ENCODE measurements at regions not wholly inside any gene's neighbourhood (a gene's known extent, or its start where the extent isn't known, plus 50 kb on each side); places are given as distances from the start of the nearest gene placed in this dataset.

DNA sequence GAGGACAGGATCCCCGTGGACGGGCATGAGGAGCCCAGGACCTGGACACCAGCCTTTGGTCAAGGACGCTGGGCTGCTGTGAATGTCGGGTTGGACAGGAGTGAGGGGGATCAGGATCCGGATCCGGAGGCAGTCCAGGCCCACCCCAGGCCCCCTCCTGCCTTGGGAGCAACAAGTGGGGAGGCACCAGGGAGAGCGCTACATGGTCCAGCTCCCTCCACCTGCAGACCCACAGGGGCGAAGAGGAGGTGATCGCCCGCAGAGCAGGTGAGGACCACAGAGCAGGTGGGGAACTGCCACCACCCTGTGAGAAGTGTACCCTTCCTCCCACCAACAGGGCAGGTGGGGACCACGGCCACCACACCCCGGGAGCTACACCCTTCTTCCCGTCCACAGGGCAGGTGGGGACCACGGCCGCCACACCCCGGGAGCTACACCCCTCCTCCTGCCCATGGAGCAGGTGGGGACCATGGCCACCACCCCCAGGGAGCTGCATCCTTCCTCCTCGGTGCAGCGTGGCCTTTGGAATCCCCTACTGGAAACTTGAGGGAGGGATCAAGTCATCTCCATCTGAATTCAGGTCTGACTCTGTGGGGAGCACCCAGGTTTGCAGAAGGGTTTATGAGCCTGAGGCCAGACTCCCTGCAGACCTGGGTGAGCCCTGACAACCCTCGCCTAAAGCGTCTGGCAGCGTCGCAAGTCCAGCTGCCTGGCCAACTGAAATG, 141.0 kb downstream of the BRD1 start:
- DNase-seq (ENCODE audit: low spot score) (no peak), ATAC-seq (no peak)
- Histone ChIP-seq H3K9me2 (ENCODE audit: insufficient read depth) (no peaks in the 10 kb centered on the region), H3K36me3 (ENCODE audit: insufficient read depth) (0 out of 2 replicates have a peak, but pooled peaks cover 4% of the 10 kb centered on the region), H3K27ac (ENCODE audit: low read depth) (no peak overlapping the region), H3K27me3 (ENCODE audit: insufficient read depth) (no peaks in the 10 kb centered on the region), H2AFZ (no peak overlapping the region), H4K20me1 (replicated peaks; ENCODE audit: insufficient read depth) (no peaks in the 10 kb centered on the region), H3K4me1 (ENCODE audit: insufficient read depth) (no peaks in the 10 kb centered on the region), H3K4me3 (no peak overlapping the region), H3K79me2 (replicated peaks; ENCODE audit: insufficient read depth) (no peaks in the 10 kb centered on the region), H3K4me2 (no peak overlapping the region), H3F3A (replicated peaks; ENCODE audit: low read depth) (no peaks in the 10 kb centered on the region)
- TF ChIP-seq STAT1 (IDR thresholded peaks at IDR 0.05; ENCODE audit: unreplicated experiment) (no peak), REST (IDR thresholded peaks at IDR 0.05; ENCODE audit: unreplicated experiment) (no peak), ZNF331 (CRISPR knock-in tag; IDR thresholded peaks at IDR 0.05; ENCODE audit: low read depth) (no peak), JUNB (IDR thresholded peaks at IDR 0.05; ENCODE audit: unreplicated experiment) (no peak), EZH2 (IDR thresholded peaks at IDR 0.05; ENCODE audit: low read depth, unreplicated experiment) (no peak), POLR2AphosphoS5 (IDR thresholded peaks at IDR 0.05; ENCODE audit: low read depth) (no peak), NANOG (IDR thresholded peaks at IDR 0.05; ENCODE audit: borderline replicate concordance) (no peak), CREB1 (CRISPR knock-in tag; IDR thresholded peaks at IDR 0.05; ENCODE audit: low read depth) (no peak), ZNF114 (CRISPR knock-in tag; IDR thresholded peaks at IDR 0.05) (no peak), EZH2phosphoT487 (IDR thresholded peaks at IDR 0.05; ENCODE audit: unreplicated experiment) (no peak)
- TF ChIP-seq, protein P1, sequence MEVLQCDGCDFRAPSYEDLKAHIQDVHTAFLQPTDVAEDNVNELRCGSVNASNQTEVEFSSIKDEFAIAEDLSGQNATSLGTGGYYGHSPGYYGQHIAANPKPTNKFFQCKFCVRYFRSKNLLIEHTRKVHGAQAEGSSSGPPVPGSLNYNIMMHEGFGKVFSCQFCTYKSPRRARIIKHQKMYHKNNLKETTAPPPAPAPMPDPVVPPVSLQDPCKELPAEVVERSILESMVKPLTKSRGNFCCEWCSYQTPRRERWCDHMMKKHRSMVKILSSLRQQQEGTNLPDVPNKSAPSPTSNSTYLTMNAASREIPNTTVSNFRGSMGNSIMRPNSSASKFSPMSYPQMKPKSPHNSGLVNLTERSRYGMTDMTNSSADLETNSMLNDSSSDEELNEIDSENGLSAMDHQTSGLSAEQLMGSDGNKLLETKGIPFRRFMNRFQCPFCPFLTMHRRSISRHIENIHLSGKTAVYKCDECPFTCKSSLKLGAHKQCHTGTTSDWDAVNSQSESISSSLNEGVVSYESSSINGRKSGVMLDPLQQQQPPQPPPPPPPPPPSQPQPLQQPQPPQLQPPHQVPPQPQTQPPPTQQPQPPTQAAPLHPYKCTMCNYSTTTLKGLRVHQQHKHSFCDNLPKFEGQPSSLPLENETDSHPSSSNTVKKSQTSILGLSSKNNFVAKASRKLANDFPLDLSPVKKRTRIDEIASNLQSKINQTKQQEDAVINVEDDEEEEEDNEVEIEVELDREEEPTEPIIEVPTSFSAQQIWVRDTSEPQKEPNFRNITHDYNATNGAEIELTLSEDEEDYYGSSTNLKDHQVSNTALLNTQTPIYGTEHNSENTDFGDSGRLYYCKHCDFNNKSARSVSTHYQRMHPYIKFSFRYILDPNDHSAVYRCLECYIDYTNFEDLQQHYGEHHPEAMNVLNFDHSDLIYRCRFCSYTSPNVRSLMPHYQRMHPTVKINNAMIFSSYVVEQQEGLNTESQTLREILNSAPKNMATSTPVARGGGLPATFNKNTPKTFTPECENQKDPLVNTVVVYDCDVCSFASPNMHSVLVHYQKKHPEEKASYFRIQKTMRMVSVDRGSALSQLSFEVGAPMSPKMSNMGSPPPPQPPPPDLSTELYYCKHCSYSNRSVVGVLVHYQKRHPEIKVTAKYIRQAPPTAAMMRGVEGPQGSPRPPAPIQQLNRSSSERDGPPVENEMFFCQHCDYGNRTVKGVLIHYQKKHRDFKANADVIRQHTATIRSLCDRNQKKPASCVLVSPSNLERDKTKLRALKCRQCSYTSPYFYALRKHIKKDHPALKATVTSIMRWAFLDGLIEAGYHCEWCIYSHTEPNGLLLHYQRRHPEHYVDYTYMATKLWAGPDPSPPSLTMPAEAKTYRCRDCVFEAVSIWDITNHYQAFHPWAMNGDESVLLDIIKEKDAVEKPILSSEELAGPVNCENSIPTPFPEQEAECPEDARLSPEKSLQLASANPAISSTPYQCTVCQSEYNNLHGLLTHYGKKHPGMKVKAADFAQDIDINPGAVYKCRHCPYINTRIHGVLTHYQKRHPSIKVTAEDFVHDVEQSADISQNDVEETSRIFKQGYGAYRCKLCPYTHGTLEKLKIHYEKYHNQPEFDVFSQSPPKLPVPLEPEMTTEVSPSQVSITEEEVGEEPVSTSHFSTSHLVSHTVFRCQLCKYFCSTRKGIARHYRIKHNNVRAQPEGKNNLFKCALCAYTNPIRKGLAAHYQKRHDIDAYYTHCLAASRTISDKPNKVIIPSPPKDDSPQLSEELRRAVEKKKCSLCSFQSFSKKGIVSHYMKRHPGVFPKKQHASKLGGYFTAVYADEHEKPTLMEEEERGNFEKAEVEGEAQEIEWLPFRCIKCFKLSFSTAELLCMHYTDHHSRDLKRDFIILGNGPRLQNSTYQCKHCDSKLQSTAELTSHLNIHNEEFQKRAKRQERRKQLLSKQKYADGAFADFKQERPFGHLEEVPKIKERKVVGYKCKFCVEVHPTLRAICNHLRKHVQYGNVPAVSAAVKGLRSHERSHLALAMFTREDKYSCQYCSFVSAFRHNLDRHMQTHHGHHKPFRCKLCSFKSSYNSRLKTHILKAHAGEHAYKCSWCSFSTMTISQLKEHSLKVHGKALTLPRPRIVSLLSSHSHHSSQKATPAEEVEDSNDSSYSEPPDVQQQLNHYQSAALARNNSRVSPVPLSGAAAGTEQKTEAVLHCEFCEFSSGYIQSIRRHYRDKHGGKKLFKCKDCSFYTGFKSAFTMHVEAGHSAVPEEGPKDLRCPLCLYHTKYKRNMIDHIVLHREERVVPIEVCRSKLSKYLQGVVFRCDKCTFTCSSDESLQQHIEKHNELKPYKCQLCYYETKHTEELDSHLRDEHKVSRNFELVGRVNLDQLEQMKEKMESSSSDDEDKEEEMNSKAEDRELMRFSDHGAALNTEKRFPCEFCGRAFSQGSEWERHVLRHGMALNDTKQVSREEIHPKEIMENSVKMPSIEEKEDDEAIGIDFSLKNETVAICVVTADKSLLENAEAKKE (CRISPR knock-in tag; IDR thresholded peaks at IDR 0.05), result no peak
- TF ChIP-seq, protein P2, sequence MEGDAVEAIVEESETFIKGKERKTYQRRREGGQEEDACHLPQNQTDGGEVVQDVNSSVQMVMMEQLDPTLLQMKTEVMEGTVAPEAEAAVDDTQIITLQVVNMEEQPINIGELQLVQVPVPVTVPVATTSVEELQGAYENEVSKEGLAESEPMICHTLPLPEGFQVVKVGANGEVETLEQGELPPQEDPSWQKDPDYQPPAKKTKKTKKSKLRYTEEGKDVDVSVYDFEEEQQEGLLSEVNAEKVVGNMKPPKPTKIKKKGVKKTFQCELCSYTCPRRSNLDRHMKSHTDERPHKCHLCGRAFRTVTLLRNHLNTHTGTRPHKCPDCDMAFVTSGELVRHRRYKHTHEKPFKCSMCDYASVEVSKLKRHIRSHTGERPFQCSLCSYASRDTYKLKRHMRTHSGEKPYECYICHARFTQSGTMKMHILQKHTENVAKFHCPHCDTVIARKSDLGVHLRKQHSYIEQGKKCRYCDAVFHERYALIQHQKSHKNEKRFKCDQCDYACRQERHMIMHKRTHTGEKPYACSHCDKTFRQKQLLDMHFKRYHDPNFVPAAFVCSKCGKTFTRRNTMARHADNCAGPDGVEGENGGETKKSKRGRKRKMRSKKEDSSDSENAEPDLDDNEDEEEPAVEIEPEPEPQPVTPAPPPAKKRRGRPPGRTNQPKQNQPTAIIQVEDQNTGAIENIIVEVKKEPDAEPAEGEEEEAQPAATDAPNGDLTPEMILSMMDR (conservative IDR thresholded peaks at IDR 0.05; ENCODE audit: low read depth in 2 of 2), result no peak
- TF ChIP-seq, protein P3, sequence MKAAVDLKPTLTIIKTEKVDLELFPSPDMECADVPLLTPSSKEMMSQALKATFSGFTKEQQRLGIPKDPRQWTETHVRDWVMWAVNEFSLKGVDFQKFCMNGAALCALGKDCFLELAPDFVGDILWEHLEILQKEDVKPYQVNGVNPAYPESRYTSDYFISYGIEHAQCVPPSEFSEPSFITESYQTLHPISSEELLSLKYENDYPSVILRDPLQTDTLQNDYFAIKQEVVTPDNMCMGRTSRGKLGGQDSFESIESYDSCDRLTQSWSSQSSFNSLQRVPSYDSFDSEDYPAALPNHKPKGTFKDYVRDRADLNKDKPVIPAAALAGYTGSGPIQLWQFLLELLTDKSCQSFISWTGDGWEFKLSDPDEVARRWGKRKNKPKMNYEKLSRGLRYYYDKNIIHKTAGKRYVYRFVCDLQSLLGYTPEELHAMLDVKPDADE (IDR thresholded peaks at IDR 0.05), result no peak
- H3K36me3 Mint-ChIP-seq (ENCODE audit: low read depth), result peaks cover 12% of the 10 kb centered on the region; the same call in 2 of the 3 replicates
- no peaks in the 10 kb centered on the region for H3K4me1 Mint-ChIP-seq
- no peak overlapping the region for H3K4me3 Mint-ChIP-seq
- peaks cover 3% of the 10 kb centered on the region for H3K27me3 Mint-ChIP-seq (ENCODE audit: insufficient read depth, low read depth, poor library complexity)
- H3K9me3 Mint-ChIP-seq, result peaks cover 14% of the 10 kb centered on the region
- H3K27ac Mint-ChIP-seq, result no peak overlapping the region

Data from GM23338 (cell line).